SH-SY5Y (cell line): ENCODE measurements at regions not wholly inside any gene's neighbourhood (a gene's known extent, or its start where the extent isn't known, plus 50 kb on each side); places are given as distances from the start of the nearest gene placed in this dataset.

Experiments used
- GATA2 ChIP-seq: IDR thresholded peaks from 2 replicates; pipeline ENCODE4 v1.6.1; 2011; ENCODE audit warnings: mild to moderate bottlenecking, low read depth, low read length
- GATA3 ChIP-seq: IDR thresholded peaks from 2 replicates; pipeline ENCODE4 v1.6.1; 2011; ENCODE audit warnings: low read depth, mild to moderate bottlenecking, low read length, moderate library complexity

GRCh38 chr20:60474385-60474910 lies 516.2 kb downstream of the CDH26 start:
- TF ChIP-seq GATA3 (no peak), GATA2 (no peak)
